SIG-M5 (cell line): ENCODE measurements at regions not wholly inside any gene's neighbourhood (a gene's known extent, or its start where the extent isn't known, plus 50 kb on each side); places are given as distances from the start of the nearest gene placed in this dataset.

Source experiments
- DNase-seq: peaks from one replicate; lab custom pipeline; 2025; lab: John Stamatoyannopoulos, UW

- DNase-seq = no peak
Observed at GRCh38 chr12:76219806-76220205, 128.4 kb downstream of the BBS10 start.

DNA sequence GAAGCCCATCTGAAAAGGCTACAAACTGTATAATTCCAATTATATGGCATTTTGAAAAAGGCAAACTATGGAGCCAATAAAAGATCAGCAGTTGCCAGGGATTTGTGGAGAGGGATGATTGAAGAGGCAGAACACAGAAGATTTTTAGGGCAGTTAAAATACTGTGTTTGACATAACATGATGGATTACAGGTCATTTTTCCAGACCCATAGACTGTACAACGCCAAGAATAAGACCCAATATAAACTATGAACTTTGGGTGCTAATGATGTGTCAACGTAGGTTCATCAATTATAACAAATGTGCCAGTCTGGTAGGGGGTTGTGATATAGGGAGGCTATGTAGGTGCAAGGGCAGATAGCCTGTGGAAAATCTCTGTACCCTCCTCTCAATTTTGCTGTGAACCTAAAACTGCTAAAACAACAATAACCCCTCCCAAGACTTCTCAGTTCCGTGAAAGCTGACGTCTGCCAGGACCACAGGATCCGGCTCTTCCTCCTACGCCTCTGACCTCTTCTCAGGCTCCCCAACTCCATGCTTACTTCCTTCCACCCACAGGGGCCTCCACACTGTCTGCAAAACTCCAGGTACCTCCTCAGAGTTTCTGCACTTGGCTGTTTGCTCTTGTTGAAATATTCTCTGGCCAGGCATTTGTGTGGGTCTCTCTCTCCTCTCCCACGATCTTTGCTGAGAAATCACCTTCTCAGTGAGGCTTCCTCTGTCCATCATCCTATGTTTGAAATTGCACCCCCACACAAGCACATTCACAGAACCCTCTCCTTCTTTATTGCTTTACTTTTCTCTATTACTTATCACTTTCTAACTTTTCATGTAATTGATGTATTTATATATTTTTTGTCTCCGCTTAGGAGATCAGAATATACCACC, 131.4 kb downstream of the BBS10 start:
- no peak for DNase-seq

GRCh38 chr12:76208129-76208528, 123.6 kb upstream of the NAP1L1 start:
- DNase-seq = no peak

DNA sequence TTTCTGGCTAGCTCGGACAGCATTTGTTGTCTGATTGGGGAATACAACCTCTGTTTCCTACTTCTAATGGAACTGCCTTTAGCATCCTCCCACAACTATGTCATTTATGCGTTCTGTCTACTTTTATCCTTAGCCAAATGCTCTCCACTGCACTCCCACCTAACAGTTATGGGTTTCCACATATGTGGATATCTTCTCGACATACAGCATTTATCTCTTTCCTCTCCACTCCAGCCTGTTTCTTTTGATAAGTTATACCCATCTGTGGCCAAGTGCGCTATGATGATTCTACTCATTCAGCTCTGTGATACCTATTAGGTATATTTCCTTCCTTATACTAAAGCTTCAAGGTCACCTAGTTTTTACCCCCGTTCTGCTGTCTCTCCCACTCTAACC, 122.2 kb upstream of the NAP1L1 start:
- no peak for DNase-seq

DNA sequence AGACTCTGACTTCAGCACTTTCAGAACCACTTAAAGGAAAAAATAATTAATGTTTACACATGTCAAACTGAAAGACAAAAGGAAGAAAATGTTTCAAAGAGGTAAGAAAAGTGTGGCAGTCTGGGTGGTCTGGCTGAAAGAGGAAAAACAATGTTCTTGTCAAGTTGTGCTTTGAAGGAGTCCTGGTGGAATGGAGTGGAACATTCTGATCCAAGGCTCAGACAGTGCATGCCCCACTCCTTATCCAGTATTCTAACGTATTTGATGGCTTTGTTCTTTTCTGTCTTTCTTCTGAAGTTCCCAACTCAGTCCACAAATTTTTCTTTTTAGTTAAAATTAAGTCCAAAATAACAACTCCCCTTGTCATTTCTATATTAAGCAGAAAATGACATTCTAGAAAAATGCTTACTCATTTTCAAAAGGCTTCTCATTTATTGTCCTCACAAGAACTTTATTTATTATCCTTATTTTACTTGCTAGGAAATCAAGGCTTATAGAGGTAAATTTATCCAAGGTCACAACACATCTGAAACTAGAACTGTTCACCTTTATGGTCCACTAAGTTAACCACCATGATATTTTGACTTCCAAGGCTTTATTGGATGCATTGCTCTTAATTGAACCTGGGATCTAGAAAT, 121.7 kb upstream of the NAP1L1 start:
- DNase-seq = no peak

- DNase-seq = no peak
Observed at GRCh38 chr12:76202621-76203020, 118.1 kb upstream of the NAP1L1 start.

DNA sequence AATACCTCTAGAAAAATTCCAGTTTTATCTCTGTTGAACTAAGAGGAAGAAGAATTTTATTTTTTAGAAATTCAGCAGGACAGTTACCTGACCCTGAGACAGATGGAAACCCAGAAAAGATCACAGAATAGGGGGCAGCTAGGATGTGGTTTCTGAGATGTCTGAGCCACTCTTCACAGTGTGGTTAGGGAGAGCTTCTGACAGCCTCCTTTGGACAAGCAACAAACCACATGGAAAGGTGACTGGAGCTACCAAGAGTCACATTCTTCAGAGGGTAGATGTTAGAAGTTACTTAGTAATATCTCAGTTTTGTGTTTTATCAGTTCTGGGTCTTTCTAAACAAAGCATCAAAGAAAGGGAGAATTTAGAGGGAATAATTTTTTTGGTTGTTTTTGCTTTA, 117.3 kb upstream of the NAP1L1 start:
- no peak for DNase-seq

GRCh38 chr12:76201316-76201715, 116.8 kb upstream of the NAP1L1 start:
- DNase-seq = no peak

- DNase-seq = no peak
Observed at GRCh38 chr12:76199808-76200207, 115.3 kb upstream of the NAP1L1 start.

DNA sequence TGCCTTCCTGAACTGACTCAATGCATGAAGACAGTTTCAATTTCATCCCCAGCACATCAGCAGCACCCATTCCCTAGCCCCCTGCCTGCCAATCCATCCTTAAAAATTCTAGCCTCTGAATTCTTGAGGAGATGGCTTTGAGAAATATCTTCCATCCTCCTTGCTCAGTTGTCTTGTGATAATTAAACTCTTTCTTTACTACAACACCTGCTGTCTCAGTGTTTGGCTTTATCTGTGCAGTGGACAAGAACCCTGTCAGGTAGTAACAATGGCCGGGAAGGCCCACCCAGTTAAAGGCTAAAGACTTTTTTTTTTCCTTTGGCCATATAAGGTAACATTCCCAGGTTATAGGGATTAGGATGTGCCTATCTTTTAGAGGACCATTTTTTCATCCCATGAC, 114.4 kb upstream of the NAP1L1 start:
- DNase-seq = no peak

- no peak for DNase-seq
Observed at GRCh38 chr12:76197283-76197682, 112.8 kb upstream of the NAP1L1 start.

DNA sequence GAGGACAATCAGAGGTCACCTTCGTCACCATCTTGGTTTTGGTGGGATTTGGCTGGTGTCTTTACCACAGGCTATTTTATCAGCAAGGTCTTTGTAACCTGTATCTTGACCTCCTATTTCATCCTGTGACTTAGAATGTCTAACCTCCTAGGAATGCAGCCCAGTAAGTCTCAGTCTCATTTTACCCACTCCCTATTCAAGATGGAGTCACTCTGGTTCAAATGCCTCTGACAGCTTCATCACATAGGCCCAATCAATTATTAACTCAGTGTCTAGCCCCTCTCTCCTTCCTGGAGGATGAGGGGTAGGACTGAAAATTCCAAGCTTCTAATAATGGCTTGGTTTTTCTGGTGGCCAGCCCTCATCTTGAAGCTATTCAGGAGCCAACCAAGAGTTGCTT, 111.4 kb upstream of the NAP1L1 start:
- no peak for DNase-seq

DNA sequence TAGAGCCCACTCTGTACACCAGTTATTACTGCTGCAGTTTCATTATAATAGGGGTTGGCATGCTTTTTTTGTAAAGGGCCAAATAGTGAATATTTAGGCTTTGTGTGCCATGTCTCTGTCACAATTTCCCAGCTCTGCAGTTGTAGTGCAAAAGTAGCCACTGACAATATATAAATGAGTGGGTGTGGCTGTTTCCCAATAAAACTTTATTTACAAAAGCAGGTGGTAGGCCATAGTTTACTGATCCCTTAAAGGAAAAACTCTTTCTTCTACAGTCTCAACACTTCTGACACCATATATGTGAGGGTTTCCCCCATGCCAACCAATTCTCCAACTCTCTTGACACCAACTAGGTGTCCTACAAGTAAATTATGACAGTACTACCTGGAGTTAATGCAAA, 110.2 kb upstream of the NAP1L1 start:
- DNase-seq = no peak

GRCh38 chr12:76193961-76194360, 109.5 kb upstream of the NAP1L1 start:
- no peak for DNase-seq

- DNase-seq = no peak
Observed at GRCh38 chr12:76192416-76192815, 107.9 kb upstream of the NAP1L1 start.

- DNase-seq = no peak
Observed at GRCh38 chr12:76190299-76190698, 105.8 kb upstream of the NAP1L1 start.

GRCh38 chr12:76189851-76190250, 105.4 kb upstream of the NAP1L1 start:
- no peak for DNase-seq

DNA sequence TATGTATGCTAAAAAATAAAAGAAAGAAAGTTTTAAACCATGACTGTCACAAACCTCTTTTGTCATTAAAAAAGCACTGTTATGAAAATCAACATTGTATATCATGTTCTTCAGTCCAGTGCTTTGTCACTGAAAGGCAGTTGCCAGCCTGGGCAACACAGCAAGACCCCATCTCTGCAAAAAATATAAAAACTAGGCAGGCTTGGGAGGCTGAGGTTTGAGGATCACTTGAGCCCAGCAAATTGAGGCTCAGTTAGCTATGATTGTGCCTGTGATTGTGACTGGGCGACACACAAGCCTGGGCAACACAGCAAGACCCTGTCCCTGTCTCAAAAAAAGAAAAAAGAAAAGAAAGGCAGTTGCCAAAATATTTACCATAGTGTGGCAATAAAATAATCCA, 102.7 kb upstream of the NAP1L1 start:
- DNase-seq = no peak

GRCh38 chr12:76186131-76186906, 101.8 kb upstream of the NAP1L1 start:
- no peak for DNase-seq

DNA sequence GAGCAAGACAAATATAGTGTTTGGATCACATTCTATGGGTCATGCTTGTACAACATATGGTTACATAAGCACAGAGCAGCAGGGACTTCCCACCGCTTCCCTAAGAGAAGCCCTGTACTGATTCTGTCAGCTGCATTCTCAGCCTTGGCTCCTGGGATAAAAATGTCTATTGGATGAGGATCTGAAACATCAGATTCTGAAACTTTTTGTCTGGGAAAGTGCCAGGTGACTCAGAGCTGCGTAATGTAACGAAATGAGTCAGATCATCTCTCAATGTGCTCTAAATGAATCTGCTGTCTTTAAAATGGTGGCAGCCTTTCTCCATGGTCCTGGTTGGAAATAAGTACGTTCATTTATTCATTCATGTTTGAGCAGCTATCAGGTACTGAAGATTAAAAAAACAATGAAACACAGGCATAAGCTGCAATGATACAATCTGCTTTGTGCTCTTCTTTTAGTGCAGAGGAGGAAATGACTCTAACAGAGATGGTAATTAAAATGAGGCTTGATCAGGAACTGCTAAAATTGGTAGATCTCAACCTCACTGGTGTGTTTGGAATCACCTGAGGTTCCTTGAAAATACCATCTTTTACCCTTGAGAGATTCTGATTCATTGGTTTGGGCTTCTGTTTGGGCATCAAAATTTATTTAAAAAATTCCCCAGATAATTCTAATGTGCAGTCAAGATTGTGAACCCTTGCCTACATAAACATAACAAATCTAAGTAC, 99.1 kb upstream of the NAP1L1 start:
- DNase-seq = no peak

GRCh38 chr12:76180401-76181277, 96.2 kb upstream of the NAP1L1 start:
- no peak for DNase-seq
